ENCODE measurements at regions not wholly inside any gene's neighbourhood (a gene's known extent, or its start where the extent isn't known, plus 50 kb on each side); places are given as distances from the start of the nearest gene placed in this dataset.

DNA sequence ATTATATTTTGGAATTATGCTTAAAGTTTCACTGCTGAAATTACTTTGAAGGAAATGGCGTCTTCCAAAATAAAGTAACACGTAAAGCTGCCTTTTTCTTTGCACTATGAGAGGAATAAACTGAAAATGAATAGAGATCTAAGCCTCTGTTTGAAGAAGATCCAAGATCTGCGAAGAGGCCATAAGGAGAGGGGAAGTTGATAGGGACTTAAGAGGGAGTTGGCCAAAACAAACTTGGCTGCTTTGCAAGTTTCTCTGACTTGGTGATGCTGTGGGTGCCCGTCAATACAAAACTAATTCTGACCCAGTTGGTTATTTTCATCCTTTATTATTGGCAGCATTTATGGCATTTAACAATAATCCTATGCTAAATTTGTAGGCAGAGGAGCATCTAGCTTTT, 190.2 kb upstream of the GBE1 start:
- TF ChIP-seq, protein P1, sequence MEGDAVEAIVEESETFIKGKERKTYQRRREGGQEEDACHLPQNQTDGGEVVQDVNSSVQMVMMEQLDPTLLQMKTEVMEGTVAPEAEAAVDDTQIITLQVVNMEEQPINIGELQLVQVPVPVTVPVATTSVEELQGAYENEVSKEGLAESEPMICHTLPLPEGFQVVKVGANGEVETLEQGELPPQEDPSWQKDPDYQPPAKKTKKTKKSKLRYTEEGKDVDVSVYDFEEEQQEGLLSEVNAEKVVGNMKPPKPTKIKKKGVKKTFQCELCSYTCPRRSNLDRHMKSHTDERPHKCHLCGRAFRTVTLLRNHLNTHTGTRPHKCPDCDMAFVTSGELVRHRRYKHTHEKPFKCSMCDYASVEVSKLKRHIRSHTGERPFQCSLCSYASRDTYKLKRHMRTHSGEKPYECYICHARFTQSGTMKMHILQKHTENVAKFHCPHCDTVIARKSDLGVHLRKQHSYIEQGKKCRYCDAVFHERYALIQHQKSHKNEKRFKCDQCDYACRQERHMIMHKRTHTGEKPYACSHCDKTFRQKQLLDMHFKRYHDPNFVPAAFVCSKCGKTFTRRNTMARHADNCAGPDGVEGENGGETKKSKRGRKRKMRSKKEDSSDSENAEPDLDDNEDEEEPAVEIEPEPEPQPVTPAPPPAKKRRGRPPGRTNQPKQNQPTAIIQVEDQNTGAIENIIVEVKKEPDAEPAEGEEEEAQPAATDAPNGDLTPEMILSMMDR (IDR thresholded peaks at IDR 0.05 in 4 of 5, conservative IDR thresholded peaks at IDR 0.05 in 1 of 5): no peak
- TF ChIP-seq POLR2A (IDR thresholded peaks at IDR 0.05): no peak
